Activated CD8-positive, alpha-beta memory T cell treated with anti-CD3 and anti-CD28 coated beads, Interleukin-2, amount 50 U/mL, for 1 hour (primary cell): ENCODE measurements at regions not wholly inside any gene's neighbourhood (a gene's known extent, or its start where the extent isn't known, plus 50 kb on each side); places are given as distances from the start of the nearest gene placed in this dataset.

Experiments
- DNase-seq: peaks from one replicate; pipeline ENCODE4 v3.0.0-alpha.2; 2020; ENCODE audit errors: extremely low read depth

DNA sequence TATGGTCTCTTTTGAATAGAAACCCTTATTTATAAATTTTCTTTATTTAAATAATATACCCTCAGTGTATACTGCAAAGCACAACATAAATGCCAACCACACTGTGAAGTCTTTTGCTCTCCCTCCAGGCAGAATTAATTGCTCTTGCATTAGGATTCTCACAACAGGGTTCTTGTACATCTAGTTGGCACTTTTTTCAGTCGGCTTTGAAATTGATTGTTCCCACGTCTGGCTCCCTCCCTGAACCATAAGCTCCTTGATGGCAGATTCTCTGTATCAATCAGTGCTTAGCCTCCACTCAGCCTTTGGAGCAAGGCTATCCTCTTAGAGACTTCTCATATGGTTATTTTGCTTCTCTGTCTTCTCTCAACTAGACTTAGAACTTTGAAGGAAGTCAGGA, 288.0 kb upstream of the POU3F2 start:
- no peak for DNase-seq

DNA sequence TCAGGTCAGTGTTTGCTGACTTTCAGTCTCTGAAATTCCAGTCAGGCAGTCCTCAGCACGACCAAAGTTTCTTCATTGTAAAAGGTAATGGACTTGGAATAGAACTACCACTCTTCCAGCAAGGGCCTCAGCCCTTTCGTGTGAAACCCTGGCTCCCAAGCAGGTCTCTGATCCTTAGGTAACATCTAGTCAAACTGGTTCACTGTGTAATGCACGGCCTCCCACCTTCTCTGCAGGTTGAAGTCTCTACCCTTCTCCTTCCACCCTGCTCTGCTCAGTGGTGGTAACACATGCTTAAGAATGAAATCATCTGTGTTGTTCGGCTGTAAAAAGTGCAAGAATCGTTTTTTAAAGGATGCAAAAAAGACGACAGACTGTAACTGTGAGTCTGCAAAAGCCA, 287.2 kb upstream of the POU3F2 start:
- DNase-seq, result no peak

DNA sequence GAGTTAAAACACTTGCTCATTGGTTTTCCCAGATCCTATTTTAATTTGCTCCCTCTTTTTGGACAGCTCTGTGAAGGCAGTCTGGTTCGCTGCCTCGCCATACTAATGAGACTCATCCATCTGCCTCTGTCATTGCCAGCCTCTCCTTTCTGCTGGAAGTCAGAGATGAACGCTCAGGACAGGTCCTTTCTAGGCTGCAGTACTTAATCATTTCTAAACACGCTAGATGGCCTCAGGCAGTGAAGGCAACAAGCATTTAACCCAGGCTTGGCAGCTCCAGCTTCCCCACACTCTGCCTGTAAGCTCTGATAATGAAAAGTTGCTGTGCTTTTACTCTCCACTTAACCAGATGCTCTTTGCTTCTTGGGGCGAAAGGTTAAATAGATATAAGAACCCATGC, 286.7 kb upstream of the POU3F2 start:
- no peak for DNase-seq

DNA sequence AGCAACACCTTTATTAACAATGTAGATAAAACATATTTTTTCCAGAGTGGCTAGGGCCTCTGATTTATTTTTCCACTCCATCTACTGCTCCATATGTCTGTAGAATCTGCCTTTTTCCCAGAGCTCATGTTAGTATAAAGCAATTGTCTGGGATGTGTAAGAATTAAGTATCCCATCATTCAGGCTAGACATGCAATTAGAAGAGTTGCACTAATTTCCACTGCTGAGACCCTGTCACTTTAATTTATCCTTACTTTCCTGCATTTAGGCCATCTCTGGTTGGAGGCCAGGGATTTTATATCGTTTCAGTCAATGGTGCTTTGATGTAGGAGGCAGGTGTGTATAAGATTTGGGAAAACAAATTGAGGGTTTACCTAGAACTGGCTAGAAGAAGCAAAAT, 286.1 kb upstream of the POU3F2 start:
- no peak for DNase-seq

DNA sequence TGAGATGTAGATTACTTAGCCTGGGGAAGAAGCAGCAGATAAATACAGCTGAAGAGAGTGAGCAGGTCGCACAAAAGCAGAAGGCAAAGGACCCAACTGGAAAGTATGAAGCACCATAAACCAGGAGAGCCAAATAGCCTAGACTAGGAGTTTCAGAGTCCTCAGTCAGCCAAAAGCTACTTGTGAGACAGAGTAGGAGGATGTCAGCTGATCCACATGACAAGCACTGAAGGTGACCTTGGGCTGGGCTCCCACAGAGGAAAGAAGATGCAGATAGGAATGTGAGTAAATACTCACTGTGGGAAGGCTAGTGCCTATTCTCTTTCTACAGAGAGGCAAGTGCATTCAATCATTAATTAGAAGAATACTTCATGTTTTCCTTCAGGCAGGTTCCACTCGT, 274.0 kb upstream of the POU3F2 start:
- no peak for DNase-seq

DNA sequence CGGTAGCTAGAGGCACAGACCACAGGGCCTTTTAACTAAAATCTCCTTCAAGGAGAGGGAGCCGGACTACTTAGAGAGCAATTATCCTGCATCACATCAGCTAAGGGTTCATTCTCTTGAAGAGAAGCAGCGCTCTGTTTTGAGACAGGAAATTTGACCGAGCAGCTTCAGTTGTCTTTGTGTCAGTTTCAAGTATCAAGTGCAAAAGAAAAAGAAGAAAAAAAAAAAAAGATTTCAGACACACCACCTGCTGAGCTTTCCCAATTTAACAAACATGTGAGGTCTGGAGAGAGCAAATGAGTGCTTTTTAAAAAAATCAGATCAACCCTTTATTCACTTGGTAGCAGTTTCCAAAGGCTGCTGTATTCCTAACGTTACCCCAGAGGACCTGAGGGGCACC, 273.5 kb upstream of the POU3F2 start:
- no peak for DNase-seq

DNA sequence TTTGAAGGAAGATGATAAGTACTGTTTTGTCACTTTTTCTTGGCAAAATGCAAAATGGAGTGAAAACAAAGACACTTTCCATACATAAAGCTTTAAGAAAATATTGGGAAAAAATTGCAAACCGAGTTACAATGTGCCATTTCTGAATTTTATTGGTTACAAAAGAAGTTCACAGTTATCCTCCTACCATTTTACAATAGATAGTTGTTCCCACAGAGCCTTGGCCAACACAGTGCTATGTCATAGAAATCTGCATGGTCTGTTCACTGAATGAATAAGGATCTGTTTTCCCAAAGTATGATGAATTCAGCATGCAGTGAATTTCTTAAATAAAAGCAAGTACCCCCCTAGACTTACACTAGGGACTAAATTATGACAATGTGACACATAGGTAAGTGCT, 268.2 kb upstream of the POU3F2 start:
- no peak for DNase-seq

DNA sequence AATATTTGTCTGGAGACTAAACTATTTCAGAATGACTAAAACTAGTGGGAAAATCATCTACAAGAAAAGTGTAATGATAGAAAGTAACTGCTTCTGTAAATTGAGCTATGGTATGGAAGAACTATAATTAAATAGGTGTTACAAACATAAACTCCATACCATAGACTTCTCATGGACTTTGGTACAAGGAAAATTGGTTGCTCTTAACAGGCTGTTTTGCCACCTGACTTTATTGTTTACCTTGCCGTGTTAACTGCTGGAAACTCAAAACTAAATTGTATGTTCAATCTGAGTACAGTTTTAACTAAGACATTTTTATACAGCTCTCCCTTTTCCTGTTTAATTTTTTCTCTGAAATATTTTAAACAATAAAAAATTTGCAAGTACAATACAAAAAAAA, 261.8 kb upstream of the POU3F2 start:
- no peak for DNase-seq

DNA sequence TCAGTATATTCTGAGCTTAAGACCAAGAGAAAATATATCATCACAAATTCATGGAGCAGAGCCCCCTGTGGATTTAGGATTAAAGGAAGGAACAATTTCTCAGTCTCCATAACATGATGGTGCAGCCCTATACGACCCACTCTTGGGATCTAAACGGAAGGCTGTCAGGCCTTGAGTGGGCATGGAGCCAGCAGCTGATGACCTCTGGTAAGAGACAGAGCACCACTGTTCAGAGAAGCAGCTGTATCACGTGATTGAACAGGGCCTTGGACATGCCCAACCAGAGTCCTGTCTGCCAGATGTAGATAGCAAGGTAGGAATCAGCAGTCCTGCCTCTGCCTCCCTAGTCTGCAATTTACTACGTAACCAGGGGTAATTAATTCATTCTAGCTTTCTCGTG, 259.4 kb upstream of the POU3F2 start:
- DNase-seq, result no peak

DNA sequence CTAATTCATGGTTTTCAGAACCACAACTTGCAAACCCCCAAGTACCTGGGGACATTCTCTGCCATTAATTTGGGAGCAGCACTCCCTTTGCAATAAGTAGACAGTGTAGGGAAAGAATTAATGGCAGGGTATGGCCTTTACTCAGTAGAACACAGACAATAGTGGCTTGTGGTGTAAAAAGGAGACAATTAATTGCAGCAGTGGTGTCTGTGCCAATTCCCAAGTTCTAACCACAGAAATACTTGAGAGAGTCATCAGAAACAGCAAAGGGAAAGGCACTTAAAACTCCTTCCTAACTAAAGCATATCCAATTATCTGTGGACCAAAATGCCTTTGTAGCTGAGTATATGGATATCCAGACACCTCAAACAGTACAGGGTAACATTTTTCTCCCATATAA, 257.6 kb upstream of the POU3F2 start:
- no peak for DNase-seq

DNA sequence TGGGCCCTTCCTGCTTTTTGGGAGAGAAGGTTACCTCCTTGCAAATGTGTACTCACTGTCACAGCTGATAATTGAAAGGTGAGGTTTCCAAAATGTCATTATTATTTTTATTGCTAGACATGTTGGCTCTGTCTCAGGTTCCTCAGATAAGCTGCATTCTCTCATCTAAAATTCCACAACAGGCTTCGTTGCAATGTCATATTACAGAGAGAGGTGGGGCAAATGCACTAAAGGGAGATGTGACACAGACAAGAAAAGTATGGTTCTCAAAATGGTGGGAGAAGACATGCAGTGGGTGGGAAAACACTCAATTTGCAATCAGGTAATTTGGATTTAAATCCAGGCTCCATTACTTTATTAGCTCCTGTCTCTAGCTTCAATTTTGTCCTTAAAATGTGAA, 256.4 kb upstream of the POU3F2 start:
- no peak for DNase-seq

DNA sequence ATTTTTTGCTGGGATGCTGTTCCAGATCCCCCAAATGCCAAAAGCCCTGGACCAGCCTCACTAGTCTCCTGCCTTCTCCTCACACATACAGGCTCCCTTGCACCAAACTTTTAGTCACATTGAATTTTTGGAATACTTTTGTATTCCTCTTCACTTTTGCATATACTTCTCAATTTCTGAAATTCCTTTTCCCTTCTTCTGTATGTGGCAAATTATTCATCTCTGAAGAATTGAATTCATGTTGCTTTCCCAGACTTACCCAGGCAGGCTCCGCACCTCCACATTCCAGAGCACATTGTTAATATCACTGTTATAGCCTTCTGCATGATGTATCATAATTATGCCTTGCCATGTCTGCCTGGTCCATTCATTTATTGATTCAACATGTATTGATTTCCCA, 255.3 kb upstream of the POU3F2 start:
- DNase-seq, result no peak

DNA sequence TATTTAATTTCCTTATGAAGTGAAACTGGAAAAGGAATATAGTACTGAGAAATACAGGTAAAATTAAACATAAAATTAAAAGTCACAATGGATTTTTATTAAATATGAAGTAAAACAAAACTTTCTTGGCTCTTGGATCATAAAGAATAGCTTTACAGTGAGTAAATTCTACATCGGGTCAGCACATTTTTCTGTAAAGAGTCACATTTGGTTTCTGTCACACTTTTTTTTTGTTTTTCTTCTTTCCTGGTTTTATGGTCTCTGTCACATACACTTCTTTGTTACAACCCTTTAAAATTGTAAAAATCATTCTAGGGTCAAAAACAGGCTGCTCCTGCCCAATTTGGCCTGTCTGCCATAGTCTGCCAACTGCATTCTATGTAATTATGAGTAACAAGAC, 254.4 kb upstream of the POU3F2 start:
- DNase-seq, result no peak

DNA sequence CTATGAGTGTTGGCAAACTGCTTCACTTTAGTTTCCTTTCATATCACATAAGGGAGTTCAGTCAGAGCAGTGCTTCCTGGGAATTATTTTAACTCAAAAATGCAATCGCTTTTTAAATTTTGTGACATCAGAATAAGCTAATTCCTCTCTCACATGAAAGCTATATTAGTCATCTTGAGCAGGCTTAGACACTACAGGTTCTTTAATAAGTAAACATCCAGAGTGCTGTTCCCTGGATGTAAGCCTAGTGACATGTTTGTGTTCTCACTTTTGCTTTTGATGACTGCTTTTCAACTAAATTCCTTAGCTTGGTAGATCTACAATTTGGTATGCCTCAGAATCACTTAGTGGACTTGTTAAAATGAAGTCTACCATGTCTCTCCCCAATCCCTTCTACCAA, 252.7 kb upstream of the POU3F2 start:
- DNase-seq, result no peak

DNA sequence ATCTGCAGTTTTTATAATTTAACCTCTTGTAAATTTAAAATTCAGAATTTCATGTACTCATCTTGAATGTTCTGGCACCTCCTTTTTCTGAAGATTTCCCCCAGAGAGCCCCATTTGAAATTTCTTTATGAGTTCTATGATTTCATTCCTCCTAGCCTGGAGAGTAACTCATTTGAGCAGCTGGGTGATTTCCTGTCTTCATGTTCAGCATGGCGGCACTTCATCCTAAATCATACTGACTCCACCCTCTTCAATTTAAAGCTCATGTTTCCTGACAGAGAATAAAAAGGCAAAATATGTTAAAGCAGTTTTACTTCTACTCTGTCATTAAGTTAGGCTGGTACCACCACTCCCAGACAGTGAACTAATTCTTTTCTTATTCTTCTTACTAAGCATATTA, 250.9 kb upstream of the POU3F2 start:
- DNase-seq, result no peak

DNA sequence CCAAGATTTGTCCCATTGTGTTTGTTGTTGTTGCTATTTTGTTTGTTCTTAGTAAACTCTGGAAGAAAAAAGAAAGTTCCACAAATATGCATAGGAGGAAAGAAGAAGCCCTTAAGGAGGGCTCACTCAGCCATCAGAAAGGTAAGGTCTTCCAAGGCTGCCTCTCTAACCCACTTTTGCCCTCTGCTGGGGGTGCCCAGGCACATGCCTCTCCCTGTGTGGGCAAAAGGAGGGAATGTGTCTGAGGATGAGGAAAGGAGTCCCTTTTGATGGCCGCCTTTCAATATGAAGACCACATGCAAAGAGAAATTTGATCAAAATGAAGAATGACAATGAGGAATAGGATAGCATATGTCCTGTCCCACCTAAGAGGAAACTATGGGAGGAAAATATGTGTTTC, 248.2 kb upstream of the POU3F2 start:
- DNase-seq, result no peak

DNA sequence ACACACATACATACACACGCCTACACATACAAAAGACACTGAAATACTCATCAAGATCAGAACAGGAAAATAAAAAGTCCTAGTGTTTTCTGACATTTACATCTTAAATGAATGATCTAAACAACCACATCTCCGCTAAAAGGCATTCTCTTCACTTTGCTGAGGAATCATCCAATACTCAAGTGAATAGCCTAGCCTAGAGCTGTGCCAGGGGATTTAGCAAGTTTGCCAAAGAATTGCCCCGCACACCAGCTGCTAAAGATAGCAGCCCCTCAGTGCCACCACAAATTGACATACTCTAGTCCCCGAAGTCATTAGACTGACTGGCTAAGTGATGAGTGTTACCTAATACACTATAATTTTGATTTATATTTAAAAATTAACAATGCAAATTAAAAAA, 246.8 kb upstream of the POU3F2 start:
- DNase-seq, result no peak

DNA sequence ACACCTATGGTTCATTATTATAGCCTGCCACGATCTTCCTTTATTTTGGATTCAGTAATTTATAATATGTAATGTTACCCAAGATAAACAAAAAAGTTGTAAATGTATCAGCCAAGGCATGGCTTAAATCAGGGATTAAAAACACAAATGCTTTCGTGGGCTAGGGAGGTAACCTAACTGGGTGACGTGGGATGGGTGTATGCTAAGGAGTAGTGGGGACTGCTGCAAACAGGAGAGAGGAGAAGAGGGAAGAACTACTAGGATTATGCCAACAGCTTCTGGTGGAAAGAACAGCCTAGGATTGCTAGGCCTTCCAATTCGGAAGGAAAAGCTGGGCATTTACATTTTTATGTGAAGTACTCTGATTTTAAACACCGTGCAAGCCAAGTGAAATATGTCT, 244.8 kb upstream of the POU3F2 start:
- no peak for DNase-seq

DNA sequence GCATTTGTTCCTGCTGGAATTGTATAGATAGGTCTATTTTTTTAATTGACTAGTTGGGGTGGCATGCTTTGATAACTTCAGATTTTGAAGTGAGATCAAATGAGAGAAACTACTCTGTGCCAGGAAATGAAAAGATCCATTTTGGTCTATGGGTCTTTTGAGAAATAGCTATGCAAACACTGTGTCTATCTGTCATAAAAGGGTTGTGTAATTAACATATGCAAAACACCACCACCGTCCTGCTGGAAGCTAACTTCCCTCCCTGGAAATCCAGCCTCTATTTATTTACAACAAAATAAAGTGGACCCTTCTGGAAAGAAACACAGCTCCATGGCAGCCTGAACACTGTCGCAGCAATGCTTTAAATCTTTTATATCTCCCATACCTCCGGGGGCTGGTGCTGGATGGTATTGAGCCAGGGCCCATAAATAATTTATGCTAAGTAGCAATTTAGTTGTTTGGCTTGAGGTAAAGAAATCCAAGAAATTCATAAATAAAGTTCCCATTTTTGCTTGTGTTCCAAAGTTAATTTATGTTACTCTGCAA, 244.2 kb upstream of the POU3F2 start:
- DNase-seq, result no peak

DNA sequence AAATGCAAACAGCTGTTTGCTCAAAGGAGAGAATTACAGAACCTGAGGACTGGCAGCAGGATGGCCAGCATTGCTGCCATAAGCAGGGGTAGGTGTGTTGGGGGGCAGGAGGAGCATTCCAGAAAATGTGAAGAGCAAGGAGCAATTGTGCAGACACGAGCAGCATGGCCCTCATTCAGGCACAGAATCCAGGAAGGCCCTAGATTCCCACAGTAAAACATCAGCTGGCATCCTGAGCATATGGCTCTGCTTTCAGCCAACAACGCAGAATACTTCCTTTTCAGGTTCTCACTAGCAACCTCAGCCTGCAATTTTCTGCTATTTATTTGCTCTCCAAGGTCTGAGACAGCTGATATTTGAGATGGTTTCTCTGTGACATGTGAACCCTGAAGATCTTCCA, 243.4 kb upstream of the POU3F2 start:
- no peak for DNase-seq

DNA sequence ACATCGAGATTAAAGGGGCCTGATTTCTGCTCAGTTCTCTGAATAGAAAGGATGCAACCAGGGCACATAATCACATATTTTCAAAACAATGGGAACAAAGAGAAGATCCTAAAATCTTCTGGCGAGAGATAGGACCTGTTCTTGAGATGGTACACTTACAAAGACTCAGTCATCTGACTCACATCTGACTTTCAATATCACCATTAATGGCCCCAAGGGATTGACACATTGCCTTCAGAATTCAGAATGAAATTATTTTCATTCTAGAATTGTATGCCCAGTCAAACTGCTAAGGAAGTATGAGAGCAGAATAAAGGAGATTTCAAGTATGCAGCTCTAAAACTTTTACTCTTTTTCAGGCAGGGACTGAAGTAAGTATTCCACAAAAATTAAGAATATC, 240.7 kb upstream of the POU3F2 start:
- no peak for DNase-seq

DNA sequence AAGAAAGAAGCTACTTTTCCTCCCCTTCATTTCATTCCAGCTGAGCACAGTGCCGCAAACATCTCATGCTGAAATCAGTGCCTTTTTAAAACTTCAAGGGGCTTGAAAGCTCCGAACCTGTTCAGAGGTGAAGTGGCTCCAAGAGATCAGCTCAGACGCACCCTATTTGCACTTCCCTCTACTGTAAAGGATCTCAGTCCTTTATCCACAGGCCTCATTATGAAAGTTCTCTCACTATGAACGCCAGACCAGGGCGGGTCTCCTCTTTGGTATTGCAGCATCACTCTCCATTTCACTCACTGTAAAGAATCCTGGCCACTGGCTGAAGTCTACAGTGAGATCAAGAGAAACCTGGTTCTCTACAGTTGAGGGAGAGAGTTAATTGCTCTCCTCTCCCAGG, 232.7 kb upstream of the POU3F2 start:
- DNase-seq, result no peak

DNA sequence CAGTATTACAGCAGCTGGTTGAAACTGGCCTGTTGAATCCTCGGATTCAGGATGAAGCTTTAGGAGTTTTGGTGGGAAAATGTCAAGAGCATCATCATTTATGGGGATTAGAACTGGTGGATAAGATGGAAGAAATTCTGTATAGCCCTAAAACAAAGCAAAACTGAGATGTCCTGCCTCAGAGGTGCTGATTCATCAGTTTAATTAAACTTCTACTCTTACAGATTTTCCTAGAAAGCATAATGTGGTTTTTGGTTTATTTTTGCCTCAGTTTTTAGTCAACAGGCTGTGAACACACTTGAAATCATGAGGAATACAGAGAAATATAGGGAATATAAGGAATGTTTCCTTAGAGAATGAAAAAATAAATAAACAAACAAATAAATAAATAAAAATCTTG, 228.7 kb upstream of the POU3F2 start:
- DNase-seq, result no peak

DNA sequence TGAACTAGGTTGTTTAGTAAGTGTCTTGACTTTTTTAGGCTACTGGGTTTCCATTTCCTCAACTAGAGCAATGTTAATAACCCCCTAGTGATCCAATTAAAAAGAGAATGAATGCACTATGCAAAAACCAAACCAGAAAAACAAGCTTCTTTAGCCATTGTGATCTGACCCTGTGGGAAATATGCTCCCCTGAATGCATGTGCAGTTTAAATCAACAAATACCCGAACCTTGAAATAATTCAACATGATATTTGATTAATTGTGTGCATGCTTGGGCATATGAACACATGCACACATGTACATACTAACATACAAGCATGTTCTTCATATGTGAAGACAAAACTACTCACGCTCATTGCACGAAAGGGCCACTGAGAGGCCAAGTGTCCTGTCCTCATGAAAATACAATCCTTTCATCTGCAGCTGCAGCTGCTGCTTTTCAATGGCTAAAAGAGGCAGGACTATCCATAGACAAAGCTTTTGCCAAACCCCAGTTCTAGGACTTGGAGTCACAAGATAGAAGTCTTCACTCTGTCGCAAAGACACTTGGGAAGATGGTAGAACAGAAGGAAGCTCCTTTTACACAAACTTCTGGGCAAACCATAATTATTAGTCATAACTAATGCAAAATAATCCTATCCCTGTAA, 207.1 kb upstream of the POU3F2 start:
- no peak for DNase-seq
